ENCODE measurements at regions not wholly inside any gene's neighbourhood (a gene's known extent, or its start where the extent isn't known, plus 50 kb on each side); places are given as distances from the start of the nearest gene placed in this dataset.

DNA sequence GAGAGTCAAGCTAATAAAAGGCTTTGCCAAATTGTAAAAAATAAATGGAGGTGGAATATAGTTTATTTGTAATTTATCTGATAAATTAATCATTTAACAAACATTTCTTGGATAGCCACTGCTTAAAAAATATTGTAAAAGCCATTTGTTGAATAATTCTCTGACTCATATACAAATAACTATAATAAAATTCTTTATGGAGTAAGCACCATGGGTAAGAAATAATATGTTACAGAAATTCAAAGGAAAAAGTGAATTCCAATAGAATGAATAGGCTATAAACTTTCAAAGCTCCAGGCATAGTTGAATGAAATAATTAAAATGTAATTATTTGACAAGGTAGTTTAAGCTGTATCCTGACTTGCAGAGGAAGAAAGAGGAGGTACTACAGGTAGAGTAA lies 291.4 kb upstream of the TMEM229A start:
- Histone ChIP-seq H3K4me2 (no peak overlapping the region), H2AFZ (replicated peaks) (no peak overlapping the region), H3K36me3 (no peaks in the 10 kb centered on the region), H3K9ac (no peak overlapping the region), H3K9me3 (ENCODE audit: low read depth) (no peaks in the 10 kb centered on the region), H3F3A (ENCODE audit: low read depth) (no peaks in the 10 kb centered on the region), H3K27me3 (no peaks in the 10 kb centered on the region), H3K27ac (no peak overlapping the region), H3K79me2 (ENCODE audit: low read depth) (no peaks in the 10 kb centered on the region), H3K4me3 (no peak overlapping the region), H4K20me1 (ENCODE audit: low read depth) (no peaks in the 10 kb centered on the region), H3K4me1 (peaks cover 6% of the 10 kb centered on the region)
- Mint-ChIP-seq H3K4me1 (no peaks in the 10 kb centered on the region), H3K27ac (no peak overlapping the region), H3K9me3 (no peaks in the 10 kb centered on the region), H3K4me3 (no peak overlapping the region), H3K36me3 (no peaks in the 10 kb centered on the region), H3K27me3 (ENCODE audit: insufficient read depth, low read depth) (peaks cover 3% of the 10 kb centered on the region)
- TF ChIP-seq EZH2 (IDR thresholded peaks at IDR 0.05) (no peak), EZH2phosphoT487 (IDR thresholded peaks at IDR 0.05) (no peak)
- TF ChIP-seq, protein P1, sequence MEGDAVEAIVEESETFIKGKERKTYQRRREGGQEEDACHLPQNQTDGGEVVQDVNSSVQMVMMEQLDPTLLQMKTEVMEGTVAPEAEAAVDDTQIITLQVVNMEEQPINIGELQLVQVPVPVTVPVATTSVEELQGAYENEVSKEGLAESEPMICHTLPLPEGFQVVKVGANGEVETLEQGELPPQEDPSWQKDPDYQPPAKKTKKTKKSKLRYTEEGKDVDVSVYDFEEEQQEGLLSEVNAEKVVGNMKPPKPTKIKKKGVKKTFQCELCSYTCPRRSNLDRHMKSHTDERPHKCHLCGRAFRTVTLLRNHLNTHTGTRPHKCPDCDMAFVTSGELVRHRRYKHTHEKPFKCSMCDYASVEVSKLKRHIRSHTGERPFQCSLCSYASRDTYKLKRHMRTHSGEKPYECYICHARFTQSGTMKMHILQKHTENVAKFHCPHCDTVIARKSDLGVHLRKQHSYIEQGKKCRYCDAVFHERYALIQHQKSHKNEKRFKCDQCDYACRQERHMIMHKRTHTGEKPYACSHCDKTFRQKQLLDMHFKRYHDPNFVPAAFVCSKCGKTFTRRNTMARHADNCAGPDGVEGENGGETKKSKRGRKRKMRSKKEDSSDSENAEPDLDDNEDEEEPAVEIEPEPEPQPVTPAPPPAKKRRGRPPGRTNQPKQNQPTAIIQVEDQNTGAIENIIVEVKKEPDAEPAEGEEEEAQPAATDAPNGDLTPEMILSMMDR (IDR thresholded peaks at IDR 0.05), result no peak
- DNase-seq (ENCODE audit: low spot score), result no peak

DNA sequence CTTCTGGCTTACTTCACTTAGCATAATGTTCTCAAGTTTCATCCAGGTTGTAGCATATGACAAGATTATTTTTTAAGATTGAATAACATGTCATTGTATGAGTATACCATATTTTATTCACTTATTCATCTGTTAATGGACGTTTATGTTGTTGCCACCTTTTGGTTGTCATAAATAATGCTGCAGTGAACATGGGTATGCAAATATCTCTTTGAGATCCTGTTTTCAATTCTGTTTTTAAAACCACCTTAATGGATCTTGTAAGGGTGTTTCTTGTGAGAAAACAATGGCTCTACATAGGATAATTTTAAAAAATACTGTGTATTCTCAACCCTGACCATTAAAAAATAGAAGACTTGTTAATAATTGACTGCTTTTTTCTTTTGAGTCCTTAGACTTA lies 290.7 kb upstream of the TMEM229A start:
- H3K79me2 ChIP-seq (ENCODE audit: low read depth), result no peaks in the 10 kb centered on the region
- H3K4me1 Mint-ChIP-seq, result no peaks in the 10 kb centered on the region
- no peaks in the 10 kb centered on the region for H4K20me1 ChIP-seq (ENCODE audit: low read depth)
- no peak for DNase-seq (ENCODE audit: low spot score)
- H3K27me3 ChIP-seq, result no peaks in the 10 kb centered on the region
- no peaks in the 10 kb centered on the region for H3K36me3 ChIP-seq
- no peaks in the 10 kb centered on the region for H3K9me3 ChIP-seq (ENCODE audit: low read depth)
- no peak overlapping the region for H3K4me2 ChIP-seq
- no peaks in the 10 kb centered on the region for H3K36me3 Mint-ChIP-seq
- no peak overlapping the region for H3K4me3 ChIP-seq
- H3K9me3 Mint-ChIP-seq, result no peaks in the 10 kb centered on the region
- peaks cover 3% of the 10 kb centered on the region for H3K27me3 Mint-ChIP-seq (ENCODE audit: insufficient read depth, low read depth)
- H3F3A ChIP-seq (ENCODE audit: low read depth), result no peaks in the 10 kb centered on the region
- no peak overlapping the region for H2AFZ ChIP-seq (replicated peaks)
- no peak overlapping the region for H3K4me3 Mint-ChIP-seq
- TF ChIP-seq EZH2phosphoT487 (IDR thresholded peaks at IDR 0.05), result no peak
- TF ChIP-seq EZH2 (IDR thresholded peaks at IDR 0.05), result no peak
- TF ChIP-seq, protein P1 (IDR thresholded peaks at IDR 0.05), result no peak
- H3K4me1 ChIP-seq, result peaks cover 4% of the 10 kb centered on the region
- no peak overlapping the region for H3K9ac ChIP-seq
- no peak overlapping the region for H3K27ac Mint-ChIP-seq
- H3K27ac ChIP-seq, result no peak overlapping the region

DNA sequence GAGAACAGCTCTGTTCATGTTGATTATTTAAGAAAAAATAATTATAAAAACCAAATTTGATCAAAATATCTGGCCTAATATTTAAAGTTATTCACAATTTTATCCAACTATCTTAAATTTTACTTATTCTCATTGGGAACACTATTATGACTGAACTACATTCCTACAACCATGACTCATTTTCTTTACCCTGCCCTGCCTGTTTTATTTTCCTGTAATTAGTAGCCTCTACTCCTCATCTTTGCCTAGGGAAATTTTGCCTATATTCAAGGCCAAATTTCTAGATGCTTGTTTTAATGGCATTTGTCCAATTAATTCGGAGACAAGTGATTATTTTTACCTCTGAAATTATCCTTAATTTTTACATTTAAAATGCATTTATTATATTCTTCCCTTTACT lies 289.7 kb upstream of the TMEM229A start:
- H3K27ac Mint-ChIP-seq, result no peak overlapping the region
- Histone ChIP-seq H3K9ac (no peak overlapping the region), H3K36me3 (no peaks in the 10 kb centered on the region)

More for the DNA sequence above, 289.7 kb upstream of the TMEM229A start:
- TF ChIP-seq, protein P1 (IDR thresholded peaks at IDR 0.05), result no peak
- TF ChIP-seq EZH2 (IDR thresholded peaks at IDR 0.05), result no peak
- TF ChIP-seq EZH2phosphoT487 (IDR thresholded peaks at IDR 0.05), result no peak
- H4K20me1 ChIP-seq (ENCODE audit: low read depth), result no peaks in the 10 kb centered on the region
- H3K36me3 Mint-ChIP-seq, result no peaks in the 10 kb centered on the region
- no peaks in the 10 kb centered on the region for H3K4me1 ChIP-seq
- H3K4me2 ChIP-seq, result no peak overlapping the region
- H3K27me3 ChIP-seq, result no peaks in the 10 kb centered on the region
- H2AFZ ChIP-seq (replicated peaks), result no peak overlapping the region
- peaks cover 3% of the 10 kb centered on the region for H3K27me3 Mint-ChIP-seq (ENCODE audit: insufficient read depth, low read depth)
- no peak overlapping the region for H3K4me3 Mint-ChIP-seq
- H3K9me3 Mint-ChIP-seq, result no peaks in the 10 kb centered on the region
- no peaks in the 10 kb centered on the region for H3F3A ChIP-seq (ENCODE audit: low read depth)
- H3K9me3 ChIP-seq (ENCODE audit: low read depth), result no peaks in the 10 kb centered on the region
- H3K4me1 Mint-ChIP-seq, result no peaks in the 10 kb centered on the region
- H3K27ac ChIP-seq, result no peak overlapping the region
- H3K4me3 ChIP-seq, result no peak overlapping the region
- H3K79me2 ChIP-seq (ENCODE audit: low read depth), result no peaks in the 10 kb centered on the region
- no peak for DNase-seq (ENCODE audit: low spot score)
